HepG2 (cell line): ENCODE measurements at regions not wholly inside any gene's neighbourhood (a gene's known extent, or its start where the extent isn't known, plus 50 kb on each side); places are given as distances from the start of the nearest gene placed in this dataset.

Experiments used
- ATAC-seq: fragments of 200-7000 bp; cut with Tn5 transposase; 3 replicates; pipeline ENCODE4 v1.9.1; 2020; ENCODE audit warnings: mild to moderate bottlenecking, moderate library complexity
- BruUV-seq: library from RNA; stranded (reverse); fragments of 400-500 nt; replicated peaks from 2 replicates; lab custom pipeline; 2021; lab: Mats Ljungman, UMichigan
- CTCF ChIA-PET: fragments of 300-600 bp; formaldehyde crosslinking; extraction: SDS; loops from one replicate; lab custom pipeline; 2021; ENCODE audit warnings: low total read pairs, inconsistent platforms, low intra/inter-chr PET ratio; lab: Yijun Ruan, JAX
- POLR2A ChIA-PET: fragments of 350-600 bp; sonication (Branson Sonifier 250); formaldehyde crosslinking; loops from one replicate; lab custom pipeline; 2020; ENCODE audit warnings: antibody characterized with exemption, inconsistent platforms; lab: Yijun Ruan, JAX
- DNase-seq: peaks from one replicate; pipeline ENCODE4 v3.0.0-alpha.2; 2015; ENCODE audit warnings: low spot score
- FAIRE-seq: peaks from 3 replicates; lab custom pipeline; 2011; peaks lifted over from hg19 to GRCh38; lab: Jason Lieb, UNC
- H2AFZ ChIP-seq: one replicate; pipeline ENCODE4 v1.6.1; 2011; ENCODE audit warnings: low read length, inconsistent platforms
- H3K27ac ChIP-seq: fragments of 300-600 bp; 3 replicates; pipeline ENCODE4 v1.8.0; 2011; ENCODE audit warnings: mixed run types, mild to moderate bottlenecking, mixed read lengths, low read length, inconsistent platforms; ENCODE audit not compliant: insufficient read depth; ENCODE audit errors: extremely low read length
- H3K27me3 ChIP-seq, 2 experiments: fragments of 200-600 bp in 1 of 2; 2 replicates in 1 of 2; 3 replicates in 1 of 2; pipeline versions ENCODE4 v1.6.0 to v1.8.0; 2011; ENCODE audit warnings: low read length in 2 of 2, mild to moderate bottlenecking in 2 of 2, moderate library complexity in 2 of 2, inconsistent platforms in 1 of 2; ENCODE audit not compliant: insufficient read depth in 2 of 2, control insufficient read depth in 1 of 2
- H3K36me3 ChIP-seq, 2 experiments: fragments of 200-600 bp in 1 of 2; replicated peaks in 1 of 2; 2 replicates in 1 of 2; 3 replicates in 1 of 2; pipeline versions ENCODE4 v1.5.1 to v1.8.0; 2011; ENCODE audit warnings: low read length in 2 of 2, inconsistent platforms in 1 of 2; ENCODE audit not compliant: insufficient read depth in 2 of 2, control insufficient read depth in 1 of 2
- H3K4me1 ChIP-seq: 2 replicates; pipeline ENCODE4 v1.5.1; 2012; ENCODE audit warnings: low read length, inconsistent platforms; ENCODE audit not compliant: insufficient read depth
- H3K4me2 ChIP-seq: 2 replicates; pipeline ENCODE4 v1.6.0; 2011; ENCODE audit warnings: low read depth, low read length, inconsistent platforms
- H3K4me3 ChIP-seq, 3 experiments: fragments of 200-600 bp in 1 of 3; sonication (generic), shearing (Covaris generic) in 1 of 3; replicated peaks in 1 of 3; 2 replicates each; pipeline ENCODE4 v1.5.1; 2011 to 2016; ENCODE audit warnings: low read length in 3 of 3, inconsistent platforms in 2 of 3, low read depth in 2 of 3, mild to moderate bottlenecking in 2 of 3, control low read depth in 1 of 3, mixed read lengths in 1 of 3; ENCODE audit not compliant: insufficient read depth in 1 of 3
- H3K79me2 ChIP-seq: one replicate; pipeline ENCODE4 v1.6.1; 2011; ENCODE audit warnings: low read length, inconsistent platforms; ENCODE audit not compliant: insufficient read depth
- H3K9ac ChIP-seq: 2 replicates; pipeline ENCODE4 v1.6.0; 2011; ENCODE audit warnings: mild to moderate bottlenecking, low read depth, low read length, inconsistent platforms; ENCODE audit not compliant: insufficient read depth
- H3K9me3 ChIP-seq: 2 replicates; pipeline ENCODE4 v1.5.1; 2012; ENCODE audit warnings: mild to moderate bottlenecking, low read length
- H4K20me1 ChIP-seq: 2 replicates; pipeline ENCODE4 v1.6.0; 2011; ENCODE audit warnings: inconsistent platforms, mild to moderate bottlenecking, low read length, moderate library complexity; ENCODE audit not compliant: insufficient read depth
- BCL6 ChIP-seq: IDR thresholded peaks from 2 replicates; pipeline ENCODE4 v1.6.1; 2016; ENCODE audit warnings: missing genetic modification reagents, missing compliant biosample characterization
- CCAR2 ChIP-seq: fragments of 200-400 bp; formaldehyde crosslinking; optimal IDR thresholded peaks from 2 replicates; pipeline ENCODE3; 2018; ENCODE audit warnings: low read depth, mild to moderate bottlenecking, low read length, moderate library complexity
- FOXK1 ChIP-seq: sonication (generic); formaldehyde crosslinking; IDR thresholded peaks from 2 replicates; pipeline ENCODE4 v1.4.0; 2020; ENCODE audit warnings: low read depth, missing genetic modification reagents, borderline replicate concordance
- GATA4 ChIP-seq: sonication (generic); IDR thresholded peaks from 2 replicates; pipeline ENCODE4 v1.6.1; 2016; ENCODE audit warnings: antibody characterized with exemption, low read depth, borderline replicate concordance
- JARID2 ChIP-seq: sonication (generic); formaldehyde crosslinking; IDR thresholded peaks from 2 replicates; pipeline ENCODE4 v1.8.1; 2023; ENCODE audit warnings: missing genetic modification reagents, inconsistent platforms; ENCODE audit not compliant: insufficient replicate concordance
- LCORL ChIP-seq, 2 experiments: fragments of 450-650 bp in 1 of 2; sonication (generic) in 1 of 2; formaldehyde crosslinking in 1 of 2; IDR thresholded peaks; 2 replicates each; pipeline versions ENCODE4 v1.5.0 to v1.6.1; 2017 to 2020; ENCODE audit warnings: antibody characterized with exemption in 1 of 2, missing genetic modification reagents in 1 of 2
- NCOA5 ChIP-seq: sonication (generic); formaldehyde crosslinking; IDR thresholded peaks from 2 replicates; pipeline ENCODE4 v1.4.0; 2020; ENCODE audit warnings: missing genetic modification reagents
- NR2C2 ChIP-seq: sonication (generic); formaldehyde crosslinking; IDR thresholded peaks from 2 replicates; pipeline ENCODE4 v1.4.0; 2020; ENCODE audit warnings: missing genetic modification reagents, mild to moderate bottlenecking, moderate library complexity, borderline replicate concordance
- REL ChIP-seq: sonication (generic); formaldehyde crosslinking; conservative IDR thresholded peaks from 2 replicates; pipeline ENCODE4 v1.8.0; 2022; ENCODE audit warnings: mild to moderate bottlenecking, missing genetic modification reagents, moderate library complexity
- RFX1 ChIP-seq: fragments of 450-650 bp; IDR thresholded peaks from 2 replicates; pipeline ENCODE4 v1.6.1; 2017
- SP140L ChIP-seq: sonication (generic); formaldehyde crosslinking; IDR thresholded peaks from 2 replicates; pipeline ENCODE4 v1.4.0; 2020; ENCODE audit warnings: missing genetic modification reagents, borderline replicate concordance
- YEATS2 ChIP-seq: sonication (generic); formaldehyde crosslinking; IDR thresholded peaks from 2 replicates; pipeline ENCODE4 v1.4.0; 2020; ENCODE audit warnings: missing genetic modification reagents, borderline replicate concordance
- ZBTB7A ChIP-seq: sonication (generic); formaldehyde crosslinking; IDR thresholded peaks from 2 replicates; pipeline ENCODE4 v1.8.0; 2022; ENCODE audit warnings: mild to moderate bottlenecking, missing genetic modification reagents
- ZFP62 ChIP-seq: sonication (generic); formaldehyde crosslinking; IDR thresholded peaks from 2 replicates; pipeline ENCODE4 v1.4.0; 2020; ENCODE audit warnings: missing genetic modification reagents
- ZMAT3 ChIP-seq: sonication (generic); formaldehyde crosslinking; conservative IDR thresholded peaks from 2 replicates; pipeline ENCODE4 v1.7.0; 2021; ENCODE audit warnings: missing genetic modification reagents
- ZNF136 ChIP-seq: sonication (generic); formaldehyde crosslinking; IDR thresholded peaks from 2 replicates; pipeline ENCODE4 v1.8.1; 2022; ENCODE audit warnings: low read depth, mild to moderate bottlenecking, moderate library complexity, missing genetic modification reagents
- ZNF296 ChIP-seq: sonication (generic); formaldehyde crosslinking; conservative IDR thresholded peaks from 2 replicates; pipeline ENCODE4 v1.5.0; 2020; ENCODE audit warnings: mild to moderate bottlenecking, missing genetic modification reagents
- ZNF598 ChIP-seq: sonication (generic); formaldehyde crosslinking; IDR thresholded peaks from 2 replicates; pipeline ENCODE4 v1.5.1; 2020; ENCODE audit warnings: mild to moderate bottlenecking, missing genetic modification reagents, borderline replicate concordance
- ZNF629 ChIP-seq: sonication (generic); formaldehyde crosslinking; conservative IDR thresholded peaks from 2 replicates; pipeline ENCODE4 v1.5.0; 2020; ENCODE audit warnings: missing genetic modification reagents
- ZNF672 ChIP-seq: sonication (generic); formaldehyde crosslinking; IDR thresholded peaks from 2 replicates; pipeline ENCODE4 v1.8.1; 2022; ENCODE audit warnings: missing genetic modification reagents
- ZNF724P ChIP-seq: sonication (generic); formaldehyde crosslinking; IDR thresholded peaks from 2 replicates; pipeline ENCODE4 v1.8.0; 2022; ENCODE audit warnings: missing genetic modification reagents, borderline replicate concordance
- WGBS: methylation state at CpG from one replicate; pipeline ENCODE4 v1.1.6; 2017; ENCODE audit warnings: low lambda C conversion rate; 5-methylcytosine and 5-hydroxymethylcytosine counted together
- in situ Hi-C: cut with HindIII; loops from 2 replicates; pipeline ENCODE4 v1.10.0; 2017; ENCODE audit warnings: low pct_unique_long_range_greater_than_20kb; ENCODE audit not compliant: extremely low pct_ligation_motif_present
- intact Hi-C: fragments of 100-400 bp; cut with micrococcal nuclease; formaldehyde crosslinking; loops from one replicate; pipeline ENCODE4 v1.10.0; 2022; ENCODE audit not compliant: unreplicated experiment

DNA sequence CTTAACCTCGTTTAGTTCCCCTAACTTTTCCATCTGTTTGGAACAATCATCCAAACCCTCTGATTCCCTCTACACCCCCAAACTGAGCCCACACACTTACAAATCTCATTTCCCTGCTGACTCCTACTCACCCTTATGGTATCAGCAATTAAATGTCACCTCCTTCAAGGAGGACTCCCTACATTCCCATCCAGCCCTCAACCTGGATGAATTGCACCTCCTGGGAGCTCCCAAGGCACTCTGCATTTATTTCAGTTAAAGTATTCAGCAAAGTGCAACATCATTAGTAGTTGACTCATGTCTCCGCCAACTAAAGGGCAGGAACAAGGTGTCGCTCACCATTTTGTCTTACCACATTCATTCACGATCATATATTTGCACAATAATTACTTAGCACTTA is 353.5 kb downstream of the TMEM114 start (continued):
- TF ChIP-seq GATA4 (no peak), REL (CRISPR knock-in tag) (no peak), NCOA5 (CRISPR knock-in tag) (no peak), ZNF136 (CRISPR knock-in tag) (no peak), ZFP62 (CRISPR knock-in tag) (no peak), YEATS2 (CRISPR knock-in tag) (no peak)

DNA sequence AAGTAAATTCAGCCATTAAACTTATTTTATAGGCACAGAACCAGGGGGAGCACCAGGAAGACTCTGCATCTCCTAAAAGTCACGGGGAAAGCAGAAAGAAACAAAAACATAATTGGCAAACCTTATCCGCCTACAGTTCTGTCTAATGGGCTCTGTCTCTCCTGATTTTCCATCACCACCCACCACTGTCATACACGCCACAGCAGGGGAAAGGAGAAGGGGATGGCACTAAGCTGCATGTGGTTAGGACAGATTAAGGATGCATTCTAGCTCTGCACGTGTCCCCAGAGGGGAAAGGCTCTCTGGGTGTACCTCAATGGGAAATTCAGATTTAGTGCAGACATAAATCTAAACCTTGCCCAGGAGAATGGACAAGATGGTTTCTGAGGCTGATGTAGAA is 359.8 kb downstream of the TMEM114 start:
- BruUV-seq = no TSS peak
- FAIRE-seq (no peak), DNase-seq (no peak), ATAC-seq (no peak)
- H3K27me3 ChIP-seq = no peaks in the 10 kb centered on the region
- WGBS = 14% methylated on average over 4 of the region's 4 CpGs
- TF ChIP-seq JARID2 (no peak), FOXK1 (CRISPR knock-in tag) (no peak), RFX1 (no peak), ZNF296 (no peak), SP140L (CRISPR knock-in tag) (no peak), BCL6 (no peak), ZNF672 (CRISPR knock-in tag) (no peak), ZNF629 (CRISPR knock-in tag) (no peak), NR2C2 (no peak), LCORL (IDR thresholded peaks at IDR 0.05) (no peak), LCORL (CRISPR knock-in tag; IDR thresholded peaks at IDR 0.05) (no peak), ZNF724P (CRISPR knock-in tag) (no peak), ZNF598 (CRISPR knock-in tag) (no peak), ZBTB7A (CRISPR knock-in tag) (no peak), CCAR2 (no peak), ZMAT3 (CRISPR knock-in tag) (no peak)
- H2AFZ ChIP-seq = no peak overlapping the region
- no peak overlapping the region for H3K27ac ChIP-seq
- in situ Hi-C loops (no loop called here), intact Hi-C loops (no loop called here)
- H3K4me1 ChIP-seq = no peaks in the 10 kb centered on the region
- ChIA-PET POLR2A (no interaction called here), CTCF (no interaction called here)
- no peaks in the 10 kb centered on the region for H3K79me2 ChIP-seq
- no peaks in the 10 kb centered on the region for H3K36me3 ChIP-seq
- no peaks in the 10 kb centered on the region for H3K9me3 ChIP-seq
- H3K4me3 ChIP-seq = no peak overlapping the region
- H4K20me1 ChIP-seq = no peaks in the 10 kb centered on the region
- no peak overlapping the region for H3K9ac ChIP-seq
- no peak overlapping the region for H3K4me2 ChIP-seq
